Endothelial cell of umbilical vein (primary cell): ENCODE measurements at regions not wholly inside any gene's neighbourhood (a gene's known extent, or its start where the extent isn't known, plus 50 kb on each side); places are given as distances from the start of the nearest gene placed in this dataset.

Experiments used
- BruUV-seq: library from RNA; stranded (reverse); fragments of 400-500 nt; replicated peaks from 2 replicates; lab custom pipeline; 2021; lab: Mats Ljungman, UMichigan
- CTCF ChIA-PET: fragments of 300-600, 350-600 bp; sonication (Branson Sonifier 250); formaldehyde crosslinking; loops from one replicate; lab custom pipeline; 2021; ENCODE audit warnings: antibody characterized with exemption, inconsistent platforms; lab: Charles Lee
- POLR2A ChIA-PET: fragments of 300-600, 350-600 bp; sonication (Branson Sonifier 250); formaldehyde crosslinking; loops from one replicate; lab custom pipeline; 2021; ENCODE audit warnings: antibody characterized with exemption, inconsistent platforms; lab: Charles Lee
- DNase-seq: peaks from one replicate; pipeline ENCODE4 v3.0.0-alpha.2; 2011; ENCODE audit warnings: low read depth, low spot score
- FAIRE-seq: peaks from 2 replicates; lab custom pipeline; 2011; peaks lifted over from hg19 to GRCh38; lab: Jason Lieb, UNC
- H2AFZ ChIP-seq: 2 replicates; pipeline ENCODE4 v1.6.0; 2012; ENCODE audit warnings: low read depth, low read length, control low read depth, inconsistent platforms
- H3K27ac ChIP-seq: 2 replicates; pipeline ENCODE4 v1.5.1; 2011; ENCODE audit warnings: low read depth, mild to moderate bottlenecking, control low read depth, low read length, moderate library complexity; ENCODE audit not compliant: insufficient read depth
- H3K27me3 ChIP-seq, 2 experiments: 2 replicates each; pipeline versions ENCODE4 v1.6.0 to v1.6.1; 2011; ENCODE audit warnings: low read length in 2 of 2, mixed read lengths in 1 of 2; ENCODE audit not compliant: control insufficient read depth in 2 of 2, insufficient read depth in 2 of 2
- H3K36me3 ChIP-seq, 2 experiments: 2 replicates in 1 of 2; 3 replicates in 1 of 2; pipeline ENCODE4 v1.5.1; 2011; ENCODE audit warnings: low read length in 2 of 2, mild to moderate bottlenecking in 1 of 2, moderate library complexity in 1 of 2; ENCODE audit not compliant: control insufficient read depth in 2 of 2, insufficient read depth in 2 of 2; ENCODE audit errors: extremely low read depth in 1 of 2
- H3K4me1 ChIP-seq: 3 replicates; pipeline ENCODE4 v1.5.1; 2011; ENCODE audit warnings: mild to moderate bottlenecking, low read length; ENCODE audit not compliant: control insufficient read depth, insufficient read depth; ENCODE audit errors: extremely low read depth
- H3K4me2 ChIP-seq: 2 replicates; pipeline ENCODE4 v1.6.1; 2011; ENCODE audit warnings: low read length, control low read depth, mixed read lengths; ENCODE audit not compliant: insufficient read depth
- H3K4me3 ChIP-seq, 3 experiments: fragments of 200-600 bp in 1 of 3; sonication (generic), shearing (Covaris generic) in 1 of 3; replicated peaks in 1 of 3; 2 replicates each; pipeline ENCODE4 v1.5.1; 2011 to 2016; ENCODE audit warnings: control low read depth in 3 of 3, low read length in 3 of 3, mild to moderate bottlenecking in 2 of 3, inconsistent platforms in 1 of 3, low read depth in 1 of 3, moderate library complexity in 1 of 3; ENCODE audit not compliant: insufficient read depth in 1 of 3
- H3K79me2 ChIP-seq: 2 replicates; pipeline ENCODE4 v1.6.0; 2012; ENCODE audit warnings: low read length, inconsistent platforms; ENCODE audit not compliant: control insufficient read depth, insufficient read depth
- H3K9ac ChIP-seq: replicated peaks from 2 replicates; pipeline ENCODE3; 2011; ENCODE audit warnings: low read length, control low read depth; ENCODE audit not compliant: insufficient read depth; ENCODE audit errors: extremely low read depth
- H3K9me1 ChIP-seq: replicated peaks from 3 replicates; pipeline ENCODE4 v1.6.0; 2011; ENCODE audit warnings: mild to moderate bottlenecking, low read length; ENCODE audit not compliant: control insufficient read depth, insufficient read depth; ENCODE audit errors: extremely low read depth
- H3K9me3 ChIP-seq: replicated peaks from 2 replicates; pipeline ENCODE4 v1.5.1; 2012; ENCODE audit warnings: low read length, inconsistent platforms; ENCODE audit not compliant: control insufficient read depth, insufficient read depth
- H4K20me1 ChIP-seq: replicated peaks from 2 replicates; pipeline ENCODE3; 2011; ENCODE audit warnings: mild to moderate bottlenecking, low read length; ENCODE audit not compliant: control insufficient read depth, insufficient read depth; ENCODE audit errors: extremely low read depth
- CTCF ChIP-seq, 2 donors: IDR thresholded peaks; 1 replicate in 1 of 2; 2 replicates in 1 of 2; pipeline ENCODE4 v1.5.1; 2011; ENCODE audit warnings: low read length in 2 of 2, mild to moderate bottlenecking in 2 of 2, moderate library complexity in 2 of 2, control low read depth in 1 of 2, inconsistent platforms in 1 of 2, low read depth in 1 of 2; ENCODE audit not compliant: insufficient read depth in 1 of 2; ENCODE audit errors: extremely low read depth in 1 of 2
- EZH2 ChIP-seq: IDR thresholded peaks from 2 replicates; pipeline ENCODE4 v1.6.1; 2012; ENCODE audit warnings: borderline replicate concordance, low read depth, mild to moderate bottlenecking, moderate library complexity, low read length, inconsistent platforms; ENCODE audit not compliant: severe bottlenecking
- FOS ChIP-seq: IDR thresholded peaks from 2 replicates; pipeline ENCODE4 v1.6.1; 2011; ENCODE audit warnings: mild to moderate bottlenecking, low read length, moderate library complexity, borderline replicate concordance; ENCODE audit not compliant: insufficient read depth
- GATA2 ChIP-seq: IDR thresholded peaks from 2 replicates; pipeline ENCODE4 v1.7.0; 2011; ENCODE audit warnings: low read depth, mild to moderate bottlenecking, moderate library complexity, mixed read lengths, low read length; ENCODE audit not compliant: insufficient read length, insufficient read depth
- JUN ChIP-seq: IDR thresholded peaks from 2 replicates; pipeline ENCODE4 v1.6.1; 2011; ENCODE audit warnings: borderline replicate concordance, low read depth; ENCODE audit not compliant: insufficient read length, insufficient read depth
- MYC ChIP-seq: IDR thresholded peaks from one replicate; pipeline ENCODE4 v1.6.1; 2011; ENCODE audit warnings: mild to moderate bottlenecking, low read depth, low read length
- POLR2A ChIP-seq: IDR thresholded peaks from 2 replicates; pipeline ENCODE4 v1.6.1; 2012; ENCODE audit warnings: low read depth, mild to moderate bottlenecking, control low read depth, low read length
- POLR2AphosphoS5 ChIP-seq: IDR thresholded peaks from 2 replicates; pipeline ENCODE4 v1.6.1; 2012; ENCODE audit warnings: low read depth, mild to moderate bottlenecking, control low read depth, low read length, moderate library complexity; ENCODE audit not compliant: insufficient read depth
- dilution Hi-C: fragments of 300-500 bp; cut with MboI; formaldehyde crosslinking; loops from one replicate; pipeline ENCODE4 v1.15.0; 2019; ENCODE audit warnings: low sequenced_read_pairs; ENCODE audit not compliant: extremely low pct_ligation_motif_present
- intact Hi-C: fragments of 100-400 bp; cut with micrococcal nuclease; formaldehyde crosslinking; loops from one replicate; pipeline ENCODE4 v1.10.0; 2022
- TF ChIP-seq, protein P1 (sequence below): IDR thresholded peaks from 2 replicates; pipeline ENCODE4 v1.6.1; 2011; ENCODE audit not compliant: insufficient read depth, insufficient read length

DNA sequence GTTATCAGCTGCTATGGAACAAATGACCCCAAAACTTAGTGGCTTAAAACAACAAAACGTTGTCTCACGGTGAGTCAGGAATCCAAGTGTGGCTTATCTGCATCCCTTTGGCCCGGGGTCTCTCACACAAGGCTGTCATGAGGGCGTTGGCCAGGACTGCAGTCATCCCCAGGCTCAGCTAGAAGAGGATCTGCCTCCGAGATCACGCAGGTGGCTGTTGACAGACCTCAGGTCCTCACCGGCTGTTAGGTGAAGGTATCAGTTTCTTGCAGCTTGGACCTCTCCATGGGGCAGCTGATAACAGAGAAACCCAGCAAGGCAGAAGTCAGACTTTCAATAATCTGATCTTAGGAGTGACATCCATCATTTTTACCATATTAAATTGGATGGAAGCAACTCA, 52.7 kb upstream of the SYT6 start:
- CTCF ChIA-PET = no interaction called here
- DNase-seq = no peak
- dilution Hi-C loops = no loop called here

GRCh38 chr1:114203595-114204128, 50.0 kb upstream of the SYT6 start:
- Histone ChIP-seq H3K36me3 (no peaks in the 10 kb centered on the region), H3K4me2 (no peak overlapping the region), H3K27ac (no peak overlapping the region), H3K9me3 (no peaks in the 10 kb centered on the region), H3K4me3 (no peak overlapping the region), H2AFZ (no peak overlapping the region), H3K4me1 (no peaks in the 10 kb centered on the region), H4K20me1 (no peaks in the 10 kb centered on the region), H3K9me1 (no peaks in the 10 kb centered on the region), H3K27me3 (no peaks in the 10 kb centered on the region), H3K79me2 (no peaks in the 10 kb centered on the region), H3K9ac (no peak overlapping the region)
- dilution Hi-C loops = no loop called here
- intact Hi-C loops = no loop called here
- TF ChIP-seq GATA2 (no peak), JUN (no peak), CTCF (IDR thresholded peaks at IDR 0.05; ENCODE audit: extremely low read depth in 1 of 2, insufficient read depth in 1 of 2, low read depth in 1 of 2, low read length in 2 of 2) (no peak), EZH2 (no peak), POLR2A (no peak), MYC (no peak), FOS (no peak), POLR2AphosphoS5 (no peak)
- TF ChIP-seq, protein P1, sequence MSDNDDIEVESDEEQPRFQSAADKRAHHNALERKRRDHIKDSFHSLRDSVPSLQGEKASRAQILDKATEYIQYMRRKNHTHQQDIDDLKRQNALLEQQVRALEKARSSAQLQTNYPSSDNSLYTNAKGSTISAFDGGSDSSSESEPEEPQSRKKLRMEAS = no peak
- ChIA-PET POLR2A (no interaction called here), CTCF (no interaction called here)
- no peak for DNase-seq
- BruUV-seq = no TSS peak
- FAIRE-seq = no peak

More for the DNA sequence above, 52.7 kb upstream of the SYT6 start:
- Histone ChIP-seq H4K20me1 (no peaks in the 10 kb centered on the region), H3K27me3 (no peaks in the 10 kb centered on the region), H3K4me3 (no peak overlapping the region), H3K4me1 (no peaks in the 10 kb centered on the region), H3K4me2 (no peak overlapping the region), H3K27ac (no peak overlapping the region), H3K9me3 (no peaks in the 10 kb centered on the region), H2AFZ (no peak overlapping the region), H3K9ac (no peak overlapping the region), H3K79me2 (no peaks in the 10 kb centered on the region), H3K9me1 (no peaks in the 10 kb centered on the region), H3K36me3 (no peaks in the 10 kb centered on the region)
- no peak for FAIRE-seq
- no TSS peak for BruUV-seq
- POLR2A ChIA-PET = no interaction called here
- intact Hi-C loops = no loop called here
- TF ChIP-seq POLR2A (no peak), MYC (no peak), FOS (no peak)
- TF ChIP-seq, protein P1 = no peak
